AG04449 (cell line): ENCODE measurements at regions not wholly inside any gene's neighbourhood (a gene's known extent, or its start where the extent isn't known, plus 50 kb on each side); places are given as distances from the start of the nearest gene placed in this dataset.

Source experiments
- CTCF ChIA-PET: fragments of 350-600 bp; formaldehyde crosslinking; extraction: SDS; loops from one replicate; lab custom pipeline; 2021; ENCODE audit warnings: antibody characterized with exemption; lab: Yijun Ruan, JAX
- POLR2A ChIA-PET: fragments of 400-600, 350-600 bp; formaldehyde crosslinking; extraction: SDS; loops from one replicate; lab custom pipeline; 2020; ENCODE audit warnings: antibody characterized with exemption, inconsistent platforms; lab: Yijun Ruan, JAX
- DNase-seq: peaks from one replicate; pipeline ENCODE4 v3.0.0-alpha.2; 2010; ENCODE audit warnings: low read depth, low spot score
- H3K4me3 ChIP-seq: 2 replicates; pipeline ENCODE4 v1.5.1; 2011; ENCODE audit warnings: low read depth, mild to moderate bottlenecking, control low read depth, low read length
- TF ChIP-seq, protein P1 (sequence below): IDR thresholded peaks from one replicate; pipeline ENCODE4 v1.5.1; 2011; ENCODE audit warnings: mild to moderate bottlenecking, moderate library complexity, low read length, control low read depth, inconsistent platforms; ENCODE audit not compliant: insufficient read depth; ENCODE audit errors: missing control alignments

DNA sequence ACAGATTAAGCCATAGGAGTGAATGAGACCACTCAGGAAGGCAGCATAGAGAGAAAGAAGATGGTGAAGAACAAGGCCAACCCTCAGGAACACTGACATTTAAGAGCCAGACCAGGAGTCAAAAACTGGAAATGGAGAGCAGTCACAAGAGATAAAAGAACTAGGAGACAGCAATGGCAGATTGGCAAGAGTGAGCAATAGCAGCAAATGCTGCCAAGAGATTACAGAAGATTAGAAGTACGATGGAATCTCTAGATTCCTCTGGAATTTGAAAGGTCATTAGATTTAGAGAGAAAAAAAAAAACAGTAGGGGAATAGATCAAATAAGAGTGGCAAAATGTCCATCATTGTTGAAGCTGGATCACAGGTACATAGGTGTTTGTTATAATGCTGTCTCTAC is 73.4 kb upstream of the SLC44A1 start:
- TF ChIP-seq, protein P1, sequence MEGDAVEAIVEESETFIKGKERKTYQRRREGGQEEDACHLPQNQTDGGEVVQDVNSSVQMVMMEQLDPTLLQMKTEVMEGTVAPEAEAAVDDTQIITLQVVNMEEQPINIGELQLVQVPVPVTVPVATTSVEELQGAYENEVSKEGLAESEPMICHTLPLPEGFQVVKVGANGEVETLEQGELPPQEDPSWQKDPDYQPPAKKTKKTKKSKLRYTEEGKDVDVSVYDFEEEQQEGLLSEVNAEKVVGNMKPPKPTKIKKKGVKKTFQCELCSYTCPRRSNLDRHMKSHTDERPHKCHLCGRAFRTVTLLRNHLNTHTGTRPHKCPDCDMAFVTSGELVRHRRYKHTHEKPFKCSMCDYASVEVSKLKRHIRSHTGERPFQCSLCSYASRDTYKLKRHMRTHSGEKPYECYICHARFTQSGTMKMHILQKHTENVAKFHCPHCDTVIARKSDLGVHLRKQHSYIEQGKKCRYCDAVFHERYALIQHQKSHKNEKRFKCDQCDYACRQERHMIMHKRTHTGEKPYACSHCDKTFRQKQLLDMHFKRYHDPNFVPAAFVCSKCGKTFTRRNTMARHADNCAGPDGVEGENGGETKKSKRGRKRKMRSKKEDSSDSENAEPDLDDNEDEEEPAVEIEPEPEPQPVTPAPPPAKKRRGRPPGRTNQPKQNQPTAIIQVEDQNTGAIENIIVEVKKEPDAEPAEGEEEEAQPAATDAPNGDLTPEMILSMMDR = no peak
- H3K4me3 ChIP-seq = no peak overlapping the region
- POLR2A ChIA-PET = no interaction called here
- CTCF ChIA-PET = interaction anchor here (0.7 to 1.2 kb wide), 3 partner anchors 11 to 308 kb away, joined by 3 to 6 read pairs (median 3); no protein-coding TSS in a partner anchor
- no peak for DNase-seq

DNA sequence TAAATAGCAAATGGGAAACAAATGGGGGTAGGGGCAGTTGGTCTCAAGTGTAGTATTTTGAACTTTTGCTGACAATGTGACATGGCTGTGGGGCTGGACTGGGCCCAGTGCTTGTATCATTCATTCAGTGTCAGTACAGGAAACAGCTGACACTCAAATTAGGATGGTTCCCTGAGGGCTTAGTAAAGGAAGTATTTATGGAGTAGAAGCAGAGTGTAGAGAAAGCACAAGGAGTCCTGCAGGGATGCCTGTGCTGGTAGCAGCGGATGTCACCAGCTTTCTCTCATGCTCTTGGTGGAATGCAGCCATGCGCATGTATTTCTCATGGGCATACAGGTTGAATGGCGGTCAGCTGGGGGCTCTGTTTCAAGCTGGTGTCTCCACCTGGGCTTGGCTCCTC is 72.9 kb upstream of the SLC44A1 start:
- ChIA-PET CTCF (interaction anchor here (0.7 to 1.2 kb wide), 3 partner anchors 11 to 308 kb away, joined by 3 to 6 read pairs (median 3); no protein-coding TSS in a partner anchor), POLR2A (no interaction called here)
- TF ChIP-seq, protein P1 = no peak
- H3K4me3 ChIP-seq = no peak overlapping the region
- no peak for DNase-seq

DNA sequence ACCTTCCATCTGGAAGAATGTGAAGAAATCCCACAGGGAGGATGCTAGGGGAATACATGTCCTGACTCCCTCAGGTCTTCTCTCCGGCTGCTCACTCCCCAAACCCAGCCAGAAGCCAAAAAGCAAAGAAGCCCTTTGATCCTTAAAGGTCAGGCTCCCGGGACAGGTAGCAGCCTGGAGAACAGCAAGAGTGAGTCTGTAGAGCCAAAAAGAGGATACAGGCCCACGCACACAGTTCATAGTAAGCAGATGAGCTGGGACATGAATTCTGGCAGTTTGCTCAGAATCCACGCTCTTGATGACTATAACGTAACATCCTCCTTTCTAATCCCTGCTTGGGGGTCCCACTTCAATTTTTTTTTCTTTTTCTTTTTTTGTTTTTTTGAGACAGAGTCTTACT is 72.0 kb upstream of the SLC44A1 start:
- ChIA-PET CTCF (interaction anchor here (1.2 kb wide), 1 partner anchor 240 kb away, joined by 3 read pairs; no protein-coding TSS in a partner anchor), POLR2A (no interaction called here)
- TF ChIP-seq, protein P1 = no peak
- no peak overlapping the region for H3K4me3 ChIP-seq
- DNase-seq = no peak

DNA sequence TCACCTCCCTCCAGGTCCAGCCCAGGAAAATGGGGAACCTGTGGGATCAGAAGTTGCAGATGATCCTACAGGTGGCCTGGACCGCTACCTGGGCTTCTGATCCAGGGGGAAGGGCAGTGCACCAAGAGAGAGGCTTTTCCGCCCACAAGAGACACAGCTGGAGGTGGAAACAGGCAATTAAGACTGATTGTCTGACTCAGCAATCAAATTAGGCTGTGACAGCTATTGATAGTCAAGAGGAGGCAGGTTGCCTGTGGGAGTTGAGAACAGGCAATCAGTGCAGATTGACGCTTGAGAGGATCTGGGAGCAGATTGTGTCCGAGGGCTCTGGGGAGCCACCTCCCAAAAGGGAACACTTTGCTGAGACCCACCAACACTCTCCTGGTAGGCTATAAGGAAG is 71.1 kb upstream of the SLC44A1 start:
- H3K4me3 ChIP-seq = no peak overlapping the region
- POLR2A ChIA-PET = no interaction called here
- TF ChIP-seq, protein P1 = no peak
- no peak for DNase-seq
- CTCF ChIA-PET = interaction anchor here (1.2 kb wide), 1 partner anchor 239 kb away, joined by 3 read pairs; no protein-coding TSS in a partner anchor

DNA sequence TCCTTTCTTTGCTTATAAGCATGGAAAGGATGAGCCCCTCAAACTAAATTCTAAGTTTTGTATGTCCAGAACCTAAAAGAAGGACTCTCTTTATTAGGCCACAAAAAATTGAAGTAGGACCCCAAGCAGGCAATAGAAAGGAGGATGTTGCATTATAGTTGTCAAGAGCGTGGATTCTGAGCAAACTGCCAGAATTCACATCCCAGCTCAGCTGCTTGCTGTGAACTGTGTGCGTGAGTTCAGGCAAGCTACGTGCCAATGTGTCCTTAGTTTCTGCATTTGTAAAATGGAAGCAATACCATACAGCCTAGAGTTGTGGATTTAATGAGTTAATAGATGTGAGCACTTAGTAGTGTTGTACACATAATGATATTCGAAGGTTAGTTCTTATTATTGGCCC is 70.6 kb upstream of the SLC44A1 start:
- no peak overlapping the region for H3K4me3 ChIP-seq
- ChIA-PET POLR2A (no interaction called here), CTCF (no interaction called here)
- DNase-seq = no peak
- TF ChIP-seq, protein P1 = no peak

DNA sequence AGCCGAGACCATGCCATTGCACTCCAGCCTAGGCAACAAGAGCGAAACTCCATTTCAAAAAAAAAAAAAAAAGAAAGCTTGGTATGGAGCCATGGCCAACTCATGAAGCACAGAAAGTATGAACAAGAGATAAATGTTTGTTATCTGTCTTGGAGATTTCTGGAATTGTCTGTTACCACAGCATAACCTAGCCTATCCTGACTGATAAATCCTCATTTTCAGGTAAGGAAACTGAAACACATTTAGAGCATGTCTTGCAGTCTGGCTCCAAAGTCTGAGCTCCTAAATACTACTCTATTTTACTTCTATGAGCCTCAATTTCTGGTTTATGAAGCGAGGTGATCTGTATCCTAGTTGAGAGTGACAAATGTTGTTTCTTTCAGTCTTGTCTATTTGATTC is 68.3 kb upstream of the SLC44A1 start:
- CTCF ChIA-PET = no interaction called here
- POLR2A ChIA-PET = no interaction called here
- DNase-seq = no peak
- TF ChIP-seq, protein P1 = no peak
- no peak overlapping the region for H3K4me3 ChIP-seq
